Ammon's horn (tissue), 1 donor: ENCODE measurements at regions not wholly inside any gene's neighbourhood (a gene's known extent, or its start where the extent isn't known, plus 50 kb on each side); places are given as distances from the start of the nearest gene placed in this dataset.

ENCODE experiments used
- DNase-seq: peaks from one replicate; pipeline ENCODE4 v3.0.0-alpha.2; 2016; ENCODE audit warnings: low spot score

DNA sequence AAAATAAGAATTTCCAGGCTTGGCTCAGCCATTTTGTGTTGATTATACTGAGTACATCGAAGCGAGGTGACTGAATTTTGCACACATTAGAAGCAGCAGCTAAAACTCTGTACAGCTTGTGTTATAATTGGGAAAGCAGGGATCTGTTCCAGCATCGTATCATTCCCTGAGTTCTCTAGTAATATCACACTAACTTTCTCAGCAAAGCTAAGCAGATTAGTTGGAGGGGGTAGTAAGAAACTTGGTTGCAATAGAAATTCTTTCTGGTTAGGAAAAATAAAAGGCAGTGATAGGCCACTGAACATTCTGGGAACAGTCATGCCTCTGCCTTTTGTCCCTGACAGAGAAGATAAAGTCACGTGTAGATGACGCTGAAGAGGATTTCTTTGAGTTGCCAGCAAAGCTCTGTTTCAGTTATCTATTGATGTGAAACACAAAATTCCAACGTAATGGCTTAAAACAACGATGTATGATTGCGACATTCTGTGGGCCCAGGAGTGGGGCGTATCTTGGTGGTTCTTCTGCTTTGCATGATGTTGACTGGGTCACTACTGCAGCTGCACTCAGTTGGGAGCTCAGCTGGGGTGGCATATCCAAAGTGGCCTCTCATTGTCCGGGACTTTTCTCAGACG, 202.1 kb upstream of the MEX3C start:
- DNase-seq = peak; percentile 35

DNA sequence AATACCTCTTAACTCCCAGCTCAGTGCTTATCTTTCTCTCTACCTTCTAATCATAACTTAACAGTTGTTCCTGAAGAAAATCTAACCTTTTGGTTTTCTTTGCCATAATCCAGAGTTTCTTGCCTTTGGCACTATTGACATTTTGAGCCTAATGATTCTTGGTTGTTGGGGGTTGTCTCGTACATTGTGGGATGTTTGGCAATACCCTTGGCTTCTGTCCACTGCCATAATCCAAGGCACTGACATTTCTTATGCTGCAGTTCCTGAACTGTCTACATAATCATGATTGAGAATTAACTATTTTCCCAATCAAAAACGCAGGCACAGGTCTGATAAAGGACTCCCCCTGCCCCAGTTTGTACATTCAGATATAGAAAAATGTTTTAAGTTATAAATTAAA, 203.2 kb upstream of the MEX3C start:
- DNase-seq = no peak

DNA sequence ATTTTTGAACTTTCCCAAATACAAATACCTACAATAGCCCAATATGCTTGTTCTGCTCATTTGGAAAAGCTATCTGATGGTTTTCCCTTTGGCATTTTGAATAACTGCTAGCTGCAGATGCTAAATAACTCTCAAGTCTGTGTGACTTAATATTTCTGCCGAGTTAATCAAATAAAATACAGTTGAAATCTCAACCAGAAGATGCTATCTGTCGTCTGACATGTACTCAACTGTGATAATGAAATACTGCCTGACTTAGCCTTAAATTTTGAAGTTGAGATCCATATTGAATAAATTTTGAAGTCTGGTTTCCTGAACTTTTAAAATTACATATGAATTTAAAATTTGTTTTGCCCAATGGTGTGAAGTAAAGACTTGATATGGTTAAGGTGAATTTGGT, 204.4 kb upstream of the MEX3C start:
- DNase-seq = no peak

DNA sequence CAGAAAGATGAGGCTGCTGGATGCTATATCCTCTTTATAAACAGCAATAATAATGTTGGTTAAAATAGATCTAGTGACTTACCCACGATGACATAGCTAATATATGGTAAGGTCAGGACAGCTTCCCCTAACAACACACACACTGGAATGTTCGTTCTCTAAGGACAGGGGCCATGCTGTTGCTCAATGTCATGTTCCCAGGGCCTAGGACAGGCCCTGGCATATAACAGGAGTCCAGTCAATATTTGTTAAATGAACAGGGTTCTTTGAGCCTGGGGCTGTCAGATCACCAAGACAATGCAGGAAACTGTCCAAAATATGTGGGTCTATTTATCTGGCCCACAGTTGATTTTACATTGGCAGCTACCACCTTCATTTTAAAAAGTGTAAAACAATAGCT, 207.1 kb upstream of the MEX3C start:
- no peak for DNase-seq

DNA sequence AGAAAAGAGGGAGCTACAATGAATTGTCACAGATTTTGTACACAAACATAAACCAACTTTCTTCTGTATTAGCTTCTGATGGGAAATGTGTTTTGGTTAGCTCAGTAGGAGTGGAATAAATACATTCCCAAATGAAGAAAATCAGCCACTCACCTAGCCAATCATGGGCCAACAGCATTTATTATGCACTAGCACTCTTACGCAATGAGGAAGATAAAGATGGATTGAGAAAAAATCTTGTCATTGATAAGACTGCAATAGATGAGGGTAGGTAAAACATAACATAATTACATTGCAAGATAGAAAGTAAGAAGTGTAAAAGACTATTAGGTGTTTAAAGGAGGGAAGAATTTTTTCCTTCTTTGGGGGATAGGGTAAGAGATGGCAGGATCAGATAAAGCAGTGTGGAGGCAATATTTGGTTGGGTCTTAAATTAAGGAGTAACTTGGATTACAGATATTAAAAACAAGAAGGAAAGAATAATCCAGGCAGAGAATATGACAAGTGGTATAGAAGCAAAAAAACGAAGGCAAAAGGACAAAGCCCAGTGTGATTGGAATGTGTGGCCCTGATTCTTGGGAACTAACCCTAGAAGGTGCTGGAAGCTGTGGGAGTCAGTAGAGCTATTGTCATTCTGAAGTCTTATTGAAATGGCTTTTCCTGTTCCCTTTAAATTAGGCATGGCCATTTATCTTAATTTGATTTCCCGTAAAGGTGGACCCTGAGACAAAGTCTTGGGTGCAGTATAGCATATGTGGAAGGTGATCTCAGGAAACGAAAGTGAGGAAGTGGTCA, 208.4 kb upstream of the MEX3C start:
- DNase-seq = no peak

DNA sequence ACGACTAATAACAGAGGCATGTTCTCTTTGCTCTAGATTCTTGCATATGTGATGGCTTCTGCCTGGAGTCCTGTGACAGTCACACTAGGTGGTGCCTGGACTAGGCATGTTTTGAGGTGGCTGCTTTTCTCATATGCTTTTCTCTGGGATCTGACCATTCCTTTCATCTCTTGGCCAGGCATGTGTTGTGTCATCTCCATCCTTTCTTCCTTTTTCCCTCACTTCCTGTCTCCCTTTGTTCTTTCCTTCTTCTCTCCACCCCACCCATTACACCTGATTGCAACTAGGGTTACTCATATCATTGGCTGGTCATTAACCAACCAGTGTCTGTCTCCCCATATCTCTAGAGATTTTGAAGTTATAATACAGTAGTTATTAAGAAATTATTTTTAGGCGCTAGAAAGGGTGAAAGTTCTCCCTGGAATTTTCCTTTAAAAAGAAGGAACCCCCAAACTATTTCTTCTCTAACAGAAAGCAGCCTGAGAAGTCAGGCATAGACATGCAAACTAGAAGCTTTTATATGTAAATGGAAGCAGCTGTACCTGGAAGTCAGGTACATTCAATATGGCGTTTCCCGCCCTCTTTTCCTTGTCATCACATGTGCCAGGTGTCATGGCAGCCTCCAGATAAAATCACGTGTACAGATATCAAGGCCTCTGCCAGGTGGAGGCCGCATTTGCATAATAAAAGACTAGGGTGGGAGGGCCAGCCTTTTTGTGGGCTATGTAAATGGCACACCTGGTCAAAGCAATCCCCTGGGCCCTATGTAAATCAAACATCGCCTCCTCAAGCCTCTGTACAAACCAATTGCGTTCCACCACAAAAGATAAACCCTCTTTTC, 220.4 kb upstream of the MEX3C start:
- no peak for DNase-seq

DNA sequence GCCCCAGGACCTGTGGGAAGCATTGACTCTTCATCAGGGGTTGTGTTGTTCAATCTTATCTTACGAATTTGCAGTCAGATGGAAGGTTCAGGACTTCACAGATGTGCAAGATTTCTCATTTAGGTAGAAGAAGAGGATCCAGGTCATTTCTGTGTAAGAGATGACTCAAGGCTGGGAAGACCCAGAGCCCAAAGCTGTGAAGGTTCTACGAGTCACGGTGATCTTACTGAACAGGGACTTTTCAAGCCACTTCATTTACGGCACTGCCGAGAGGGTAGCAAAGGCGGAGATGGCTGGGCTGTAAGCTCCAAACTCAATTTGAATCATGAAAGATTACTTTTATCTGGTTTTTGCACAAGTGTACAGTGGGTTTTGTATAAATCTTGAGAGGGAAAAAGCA, 228.0 kb upstream of the MEX3C start:
- DNase-seq = no peak

DNA sequence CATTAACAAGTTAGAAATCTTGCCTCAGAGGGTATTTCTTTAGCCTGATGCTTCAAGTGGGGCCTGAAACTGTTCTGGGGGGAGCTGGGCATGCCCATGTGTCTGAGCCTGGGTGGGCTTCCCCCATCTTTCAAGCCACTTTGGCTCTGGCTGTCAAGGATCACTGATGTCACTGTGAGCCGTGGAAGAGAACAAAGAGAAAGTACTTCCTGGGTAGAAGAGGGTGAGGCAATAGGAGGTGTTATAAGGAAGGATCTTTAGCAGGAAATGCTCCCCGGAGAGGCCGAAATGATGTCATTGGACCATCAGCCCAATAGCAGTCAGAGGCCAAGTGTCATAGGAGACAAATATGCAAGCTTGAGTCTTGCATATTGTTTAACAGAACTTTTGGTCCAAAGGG, 228.4 kb upstream of the MEX3C start:
- DNase-seq = no peak

DNA sequence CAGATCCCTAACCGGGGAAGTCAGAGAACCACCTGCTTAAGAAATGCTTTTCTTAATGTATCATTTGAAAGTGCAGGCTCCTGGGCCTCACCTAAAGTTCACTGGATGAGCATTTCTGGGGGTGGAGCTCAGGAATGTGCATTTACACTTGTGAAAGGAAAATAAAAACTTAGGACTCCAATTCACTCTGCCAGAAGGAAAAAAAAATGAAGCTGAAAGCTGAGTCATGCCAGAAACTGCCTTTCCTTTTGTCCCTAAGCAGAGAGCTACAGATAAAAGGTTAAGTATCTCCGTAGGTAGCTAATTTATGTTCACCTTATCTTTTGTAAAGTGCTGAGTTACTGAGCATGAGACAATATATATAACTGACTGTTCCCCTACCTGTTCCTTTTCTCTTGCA, 229.5 kb upstream of the MEX3C start:
- no peak for DNase-seq

DNA sequence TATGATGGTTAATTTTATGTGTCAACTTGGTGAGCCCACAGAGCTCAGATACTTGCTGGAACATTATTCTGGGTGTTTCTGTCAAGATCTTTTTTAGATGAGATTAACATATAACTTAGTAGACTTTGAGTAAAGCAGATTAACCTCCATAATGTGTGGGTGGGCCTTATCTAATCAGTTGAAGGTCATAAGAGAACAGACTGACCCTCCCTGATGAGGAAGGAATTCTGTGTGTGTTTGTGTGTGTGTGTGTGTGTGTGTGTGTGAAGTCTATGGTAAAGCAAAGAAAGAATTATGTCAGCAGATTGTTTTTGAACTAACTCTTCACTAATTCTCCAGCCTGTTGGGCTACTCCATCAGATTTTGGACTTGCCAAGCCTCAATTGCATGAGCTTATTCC, 232.2 kb upstream of the MEX3C start:
- DNase-seq = no peak

DNA sequence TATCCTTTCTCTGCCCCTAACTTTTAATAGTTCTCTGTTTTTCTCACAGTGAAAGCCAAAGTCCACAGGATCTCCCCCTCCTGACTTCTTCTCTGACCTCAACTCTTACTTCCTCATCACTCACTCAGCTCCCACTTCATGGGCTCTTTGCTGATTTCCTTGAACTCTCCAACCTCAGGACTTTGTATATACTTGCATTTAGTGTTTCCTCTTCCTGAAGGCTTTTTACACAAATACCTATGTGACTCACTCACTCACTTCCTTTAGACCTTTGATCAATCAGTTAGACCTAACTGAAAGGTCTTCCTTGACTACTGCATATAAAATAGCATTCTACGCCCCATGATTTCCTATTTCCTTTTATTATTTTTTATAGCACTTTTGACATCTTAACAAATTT, 233.1 kb upstream of the MEX3C start:
- DNase-seq = no peak

DNA sequence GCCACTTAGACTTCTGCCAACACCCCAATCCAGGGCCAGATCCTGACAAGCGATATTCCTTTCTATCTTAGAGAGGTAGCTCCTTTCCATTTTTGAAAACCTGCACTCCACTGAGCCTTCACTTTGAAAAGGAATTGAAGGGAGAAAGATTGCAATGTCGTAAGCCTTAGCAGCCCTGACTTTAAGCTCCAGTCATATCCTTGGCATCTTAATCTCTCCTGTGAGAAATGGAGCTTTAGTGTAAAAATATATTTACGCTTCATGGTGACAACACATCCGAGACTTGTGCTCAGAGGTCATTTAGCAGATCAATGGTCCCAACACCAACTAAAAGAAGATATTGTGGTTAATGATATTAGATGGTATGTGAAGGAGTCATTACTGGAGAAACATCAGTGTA, 235.8 kb upstream of the MEX3C start:
- no peak for DNase-seq

DNA sequence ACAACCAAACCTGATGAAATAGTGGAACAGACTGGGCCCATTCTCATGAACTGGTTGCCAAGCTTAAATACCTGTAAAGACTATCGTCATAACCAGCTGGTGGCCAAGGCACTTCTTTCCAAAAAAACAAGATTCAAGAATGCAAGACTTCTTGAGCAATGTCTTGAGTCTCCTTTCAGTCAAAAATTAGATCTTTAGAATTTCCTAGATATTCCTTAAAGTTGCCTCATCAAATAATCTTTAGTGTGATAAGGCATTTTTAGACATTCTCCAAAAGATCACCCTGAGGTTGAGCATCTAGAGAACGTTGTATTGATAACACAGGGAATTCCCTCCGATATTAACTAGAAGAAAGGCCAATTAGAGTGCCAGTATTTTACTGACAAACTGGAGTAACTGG, 236.4 kb upstream of the MEX3C start:
- DNase-seq = no peak

DNA sequence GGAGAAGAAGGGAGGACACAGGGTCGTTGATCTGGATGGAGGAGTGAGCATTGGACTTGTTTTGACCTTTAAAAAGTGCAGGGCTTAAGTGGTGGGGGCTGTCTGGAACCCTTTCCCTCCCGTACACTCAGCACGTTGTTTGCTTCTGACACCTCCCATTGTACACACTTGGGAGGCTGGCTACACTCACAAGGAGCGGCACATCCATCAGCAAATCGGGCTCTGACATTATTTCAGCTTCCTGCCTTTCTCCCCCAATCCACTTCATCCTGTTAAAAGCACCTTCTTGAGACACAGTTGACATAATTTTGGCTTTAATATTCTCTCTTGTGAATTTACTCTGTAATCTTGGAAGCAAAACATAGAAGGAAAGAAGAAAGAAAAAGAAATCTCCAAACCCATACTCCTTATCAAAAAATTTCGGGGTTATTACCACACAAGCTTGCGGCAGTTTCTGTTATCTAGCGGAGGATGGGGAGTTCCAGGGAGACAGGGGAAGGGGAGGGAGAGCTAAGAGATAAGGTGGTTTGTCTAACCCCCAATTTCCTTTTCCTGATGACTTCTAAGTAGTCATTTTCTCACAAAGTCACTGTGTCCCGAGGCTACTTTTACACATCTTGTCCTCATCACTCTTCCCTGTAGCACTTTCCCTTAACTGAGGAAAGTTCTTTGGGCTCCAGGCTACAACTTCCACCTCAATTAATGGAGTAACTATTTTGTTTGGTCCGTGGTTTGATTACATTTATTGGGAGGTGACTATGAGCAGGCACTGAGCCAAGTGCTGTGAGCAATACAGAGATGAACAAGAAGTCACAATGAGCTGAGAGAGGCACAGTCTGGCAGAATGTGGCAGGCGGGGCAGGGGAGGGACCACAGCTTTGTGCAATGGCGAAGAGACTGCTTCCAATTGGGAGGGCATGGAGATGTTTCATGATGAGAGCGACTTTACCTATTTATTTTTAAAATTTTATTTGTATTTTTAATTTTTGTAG, 240.1 kb upstream of the MEX3C start:
- DNase-seq = no peak

DNA sequence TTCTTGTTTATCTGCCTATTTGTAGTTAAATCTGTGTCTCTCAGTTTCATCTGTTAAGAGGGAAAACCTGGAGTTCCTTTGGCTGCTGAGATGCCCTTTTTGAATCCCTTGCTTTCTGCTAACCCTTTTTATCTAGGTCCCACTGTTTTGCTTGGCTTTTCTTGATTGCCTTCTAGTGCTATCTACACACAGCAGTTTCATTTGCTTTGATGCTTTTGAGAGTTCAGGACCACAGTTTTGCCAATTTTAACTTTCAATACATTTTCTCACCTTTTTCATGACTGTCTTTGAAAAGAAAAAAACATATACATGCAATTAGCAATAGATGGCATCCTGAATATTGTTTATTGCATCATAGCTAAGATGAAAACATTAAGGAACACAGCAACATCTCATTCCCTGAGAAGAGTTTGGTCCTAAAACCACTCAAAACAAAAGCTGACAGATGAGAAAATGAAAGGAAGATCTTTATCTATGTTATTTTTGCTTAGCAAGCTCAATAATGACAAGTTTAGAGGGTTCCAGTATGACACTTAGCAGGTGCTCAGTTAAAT, 241.4 kb upstream of the MEX3C start:
- DNase-seq = no peak

DNA sequence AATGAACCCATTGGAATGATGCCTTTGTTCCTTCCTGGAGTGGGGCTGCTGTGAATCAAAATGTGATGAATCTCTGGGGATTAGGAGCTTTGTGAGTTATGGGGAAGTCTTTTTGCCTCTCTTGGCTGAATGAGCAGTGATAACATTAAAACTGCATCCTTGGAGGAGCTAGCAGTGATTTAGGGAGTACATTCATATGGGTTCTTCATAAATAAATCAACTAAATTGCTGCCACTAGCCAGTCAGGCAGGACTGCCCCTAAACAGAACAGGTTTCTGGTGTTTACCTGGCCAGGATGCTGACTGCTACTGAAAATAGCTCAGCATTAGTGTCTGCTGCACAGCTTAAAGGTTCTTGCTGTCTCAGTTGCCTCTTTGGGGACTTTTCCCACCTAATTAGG, 244.5 kb upstream of the MEX3C start:
- no peak for DNase-seq

DNA sequence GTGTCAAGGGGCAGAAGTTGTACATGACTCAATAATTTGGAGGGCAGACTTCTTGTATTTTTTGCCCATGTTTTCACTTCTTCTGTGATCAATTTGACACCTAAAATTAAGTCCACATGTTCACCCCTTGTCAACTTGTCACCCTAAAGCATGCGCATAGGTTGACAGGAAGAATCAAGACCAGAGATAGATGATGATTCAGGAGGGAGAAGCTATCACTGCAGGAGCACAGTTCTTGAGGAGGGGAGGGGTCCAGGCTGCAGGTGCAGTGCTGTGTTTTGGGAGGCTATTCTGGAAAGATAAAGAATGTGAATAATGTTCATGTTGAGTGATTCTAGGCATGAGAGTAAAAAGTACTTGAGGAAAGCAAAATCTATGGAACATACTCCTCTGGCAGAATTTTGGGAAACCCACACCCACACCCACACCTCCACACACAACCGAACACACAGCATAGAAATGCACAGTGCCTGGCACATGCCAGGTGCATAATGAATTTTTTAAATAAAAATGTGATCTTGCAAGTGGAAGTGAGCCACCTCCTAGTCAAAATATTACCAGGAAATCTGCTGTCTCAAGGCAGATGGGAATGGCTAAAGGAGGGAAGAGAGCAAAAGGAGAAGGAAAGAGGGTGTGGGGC, 249.2 kb upstream of the MEX3C start:
- no peak for DNase-seq

DNA sequence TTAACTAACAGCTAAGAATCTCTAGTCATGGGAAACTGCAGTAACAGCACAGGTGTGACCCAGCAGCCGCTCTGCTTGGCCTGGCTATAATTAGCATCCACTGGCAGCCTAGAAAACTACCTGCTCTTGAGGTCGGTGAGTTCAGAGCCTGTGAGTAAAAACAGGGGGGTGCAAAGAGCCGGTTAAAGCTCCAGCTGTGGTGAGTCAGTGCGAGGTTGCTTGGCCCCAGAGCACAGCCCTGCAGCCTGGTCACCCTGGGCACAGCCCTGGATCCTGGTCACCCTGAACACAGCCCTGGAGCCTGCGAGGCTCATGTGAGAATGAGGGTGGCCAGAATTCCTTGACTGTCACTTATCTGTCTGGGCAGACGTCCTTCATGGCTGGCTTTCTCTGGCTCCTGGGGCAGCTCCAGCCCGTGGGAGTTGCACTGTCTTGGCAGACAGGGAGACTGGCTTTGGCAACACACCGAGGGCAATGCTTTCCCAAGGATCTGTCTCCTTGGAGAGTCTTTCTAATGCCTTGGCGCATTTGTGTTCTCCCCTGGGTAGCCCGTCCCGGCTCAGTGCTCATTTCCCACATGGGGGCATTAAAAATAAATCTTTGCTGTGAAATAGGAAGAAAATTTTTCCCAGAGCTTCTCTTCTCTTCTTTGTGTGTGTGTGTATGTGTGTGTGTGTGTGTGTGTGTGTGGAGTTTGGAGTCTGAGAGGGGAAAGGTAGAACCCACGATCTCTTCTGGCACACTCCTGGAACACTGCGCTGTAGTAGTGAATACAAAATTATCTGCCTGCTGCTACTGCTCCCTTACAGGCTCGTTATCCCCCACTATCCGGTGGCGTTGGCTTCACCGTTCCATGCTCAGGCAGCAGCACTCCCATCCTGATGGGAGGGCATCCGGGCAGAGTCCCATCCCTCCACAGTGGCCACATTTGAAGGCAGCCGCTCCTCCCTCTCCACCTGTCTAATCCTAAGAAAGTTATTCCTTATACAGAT, 250.2 kb upstream of the MEX3C start:
- peak; percentile 56 for DNase-seq

DNA sequence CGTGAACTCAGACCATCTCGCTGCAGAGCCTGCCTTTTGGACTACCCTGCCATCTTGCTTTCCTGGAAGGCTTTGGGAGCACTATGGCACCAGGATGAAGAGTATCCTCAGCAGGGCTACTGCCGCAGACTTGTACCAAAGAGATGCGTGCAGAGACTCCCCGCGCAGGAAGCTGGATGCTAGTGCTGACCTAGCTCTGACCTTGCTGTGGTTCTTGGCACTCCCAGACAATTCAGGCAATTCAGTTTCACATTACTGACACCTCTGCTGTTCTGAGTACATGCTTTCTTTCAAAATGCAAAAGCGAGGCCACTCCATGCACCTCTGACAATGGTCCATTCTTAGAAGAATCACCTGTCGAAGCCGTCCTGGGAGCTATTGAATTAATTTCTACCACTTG, 251.5 kb upstream of the MEX3C start:
- DNase-seq = no peak

DNA sequence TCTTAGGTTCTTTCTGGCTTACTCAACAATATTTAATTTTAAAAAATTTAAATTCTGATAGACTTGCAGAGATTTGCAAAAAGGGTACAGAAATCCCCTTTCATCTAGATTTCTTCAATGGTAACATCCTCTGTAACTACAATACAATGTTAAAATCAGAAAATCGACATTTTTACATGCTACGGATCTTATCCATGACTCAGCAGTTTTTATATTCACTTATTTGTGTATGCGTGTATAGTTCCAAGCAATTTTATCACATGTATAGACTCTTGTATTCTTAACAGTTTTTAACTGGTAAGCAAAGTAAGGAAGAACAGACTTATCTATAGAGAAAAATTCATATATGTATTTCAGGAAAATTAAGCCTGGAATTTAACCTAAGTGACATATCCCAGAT, 256.1 kb upstream of the MEX3C start:
- DNase-seq = no peak
